Keratinocyte (primary cell): ENCODE measurements at regions not wholly inside any gene's neighbourhood (a gene's known extent, or its start where the extent isn't known, plus 50 kb on each side); places are given as distances from the start of the nearest gene placed in this dataset.

Source experiments
- DNase-seq: peaks from one replicate; pipeline ENCODE4 v3.0.0-alpha.2; 2011; ENCODE audit warnings: low read depth, missing footprints, low spot score
- FAIRE-seq: peaks from 2 replicates; lab custom pipeline; 2011; peaks lifted over from hg19 to GRCh38; lab: Jason Lieb, UNC
- H2AFZ ChIP-seq: 2 replicates; pipeline ENCODE4 v1.6.0; 2012; ENCODE audit warnings: low read length, control low read depth, inconsistent platforms; ENCODE audit not compliant: control insufficient read depth
- H3K27ac ChIP-seq: 2 replicates; pipeline ENCODE4 v1.5.1; 2011; ENCODE audit warnings: low read length; ENCODE audit not compliant: control insufficient read depth, insufficient read depth
- H3K27me3 ChIP-seq: 3 replicates; pipeline ENCODE4 v1.6.0; 2011; ENCODE audit warnings: low read length; ENCODE audit not compliant: control insufficient read depth, insufficient read depth; ENCODE audit errors: extremely low read depth
- H3K36me3 ChIP-seq, 2 experiments: 2 replicates in 1 of 2; 3 replicates in 1 of 2; pipeline ENCODE4 v1.5.1; 2011; ENCODE audit warnings: low read length in 2 of 2, mild to moderate bottlenecking in 1 of 2; ENCODE audit not compliant: control insufficient read depth in 2 of 2, insufficient read depth in 2 of 2; ENCODE audit errors: extremely low read depth in 1 of 2
- H3K4me1 ChIP-seq: 3 replicates; pipeline ENCODE4 v1.5.1; 2011; ENCODE audit warnings: low read length; ENCODE audit not compliant: control insufficient read depth, insufficient read depth; ENCODE audit errors: extremely low read depth
- H3K4me2 ChIP-seq: 3 replicates; pipeline ENCODE4 v1.6.0; 2011; ENCODE audit warnings: low read depth, low read length; ENCODE audit not compliant: control insufficient read depth, insufficient read depth; ENCODE audit errors: extremely low read depth
- H3K4me3 ChIP-seq, 3 experiments: fragments of 200-600 bp in 1 of 3; sonication (generic) in 1 of 3; 2 replicates in 2 of 3; 3 replicates in 1 of 3; pipeline ENCODE4 v1.5.1; 2011 to 2016; ENCODE audit warnings: low read length in 3 of 3, mild to moderate bottlenecking in 3 of 3, control low read depth in 2 of 3, inconsistent platforms in 1 of 3, low read depth in 1 of 3, mixed read lengths in 1 of 3, mixed run types in 1 of 3, moderate library complexity in 1 of 3; ENCODE audit not compliant: control insufficient read depth in 2 of 3, insufficient read depth in 2 of 3; ENCODE audit errors: extremely low read depth in 1 of 3
- H3K79me2 ChIP-seq: 2 replicates; pipeline ENCODE4 v1.6.0; 2012; ENCODE audit warnings: low read length; ENCODE audit not compliant: control insufficient read depth, insufficient read depth
- H3K9ac ChIP-seq: 3 replicates; pipeline ENCODE4 v1.6.0; 2011; ENCODE audit warnings: low read length; ENCODE audit not compliant: control insufficient read depth, insufficient read depth; ENCODE audit errors: extremely low read depth
- H3K9me1 ChIP-seq: 3 replicates; pipeline ENCODE4 v1.6.0; 2011; ENCODE audit warnings: low read length; ENCODE audit not compliant: control insufficient read depth, insufficient read depth; ENCODE audit errors: extremely low read depth
- H3K9me3 ChIP-seq: 2 replicates; pipeline ENCODE4 v1.5.1; 2012; ENCODE audit warnings: low read depth, low read length; ENCODE audit not compliant: control insufficient read depth
- H4K20me1 ChIP-seq: 3 replicates; pipeline ENCODE4 v1.6.0; 2011; ENCODE audit warnings: low read length; ENCODE audit not compliant: control insufficient read depth, insufficient read depth; ENCODE audit errors: extremely low read depth
- CTCF ChIP-seq, 3 experiments: IDR thresholded peaks in 1 of 3; conservative IDR thresholded peaks in 1 of 3; optimal IDR thresholded peaks in 1 of 3; 2 replicates in 2 of 3; 3 replicates in 1 of 3; pipeline versions ENCODE3 to v1.5.1; 2011; ENCODE audit warnings: low read length in 3 of 3, mild to moderate bottlenecking in 3 of 3, moderate library complexity in 2 of 3, control low read depth in 1 of 3, inconsistent platforms in 1 of 3; ENCODE audit not compliant: insufficient read depth in 2 of 3; ENCODE audit errors: extremely low read depth in 1 of 3
- EZH2 ChIP-seq: IDR thresholded peaks from one replicate; pipeline ENCODE4 v1.6.1; 2012; ENCODE audit warnings: inconsistent platforms, mild to moderate bottlenecking, low read length, moderate library complexity
- dilution Hi-C: fragments of 300-500 bp; cut with MboI; formaldehyde crosslinking; loops from one replicate; pipeline ENCODE4 v1.7.0; 2020; ENCODE audit warnings: low sequenced_read_pairs; ENCODE audit not compliant: extremely low pct_ligation_motif_present

GRCh38 chr20:52312132-52312729 is 120.7 kb upstream of the ZFP64 start:
- Histone ChIP-seq H4K20me1 (no peaks in the 10 kb centered on the region), H2AFZ (no peak overlapping the region), H3K79me2 (no peaks in the 10 kb centered on the region), H3K9me3 (no peaks in the 10 kb centered on the region), H3K4me3 (no peak overlapping the region), H3K36me3 (no peaks in the 10 kb centered on the region), H3K4me2 (no peak overlapping the region), H3K9me1 (no peaks in the 10 kb centered on the region), H3K27ac (no peak overlapping the region), H3K9ac (no peak overlapping the region), H3K4me1 (no peaks in the 10 kb centered on the region), H3K27me3 (no peaks in the 10 kb centered on the region)
- FAIRE-seq (peak; percentile 58), DNase-seq (peak; percentile 5)
- TF ChIP-seq EZH2 (no peak), CTCF (optimal IDR thresholded peaks at IDR 0.05 in 1 of 3, IDR thresholded peaks at IDR 0.05 in 1 of 3, conservative IDR thresholded peaks at IDR 0.05 in 1 of 3; ENCODE audit: extremely low read depth in 1 of 3, insufficient read depth in 2 of 3, low read length in 3 of 3) (peak; percentile 60 to 74 (median 64))
- dilution Hi-C loops = no loop called here

GRCh38 chr20:52311209-52311794 is 119.7 kb upstream of the ZFP64 start:
- H3K27me3 ChIP-seq = no peaks in the 10 kb centered on the region
- dilution Hi-C loops = no loop called here
- H3K27ac ChIP-seq = no peak overlapping the region
- no peak overlapping the region for H3K4me3 ChIP-seq
- no peak for DNase-seq
- no peaks in the 10 kb centered on the region for H3K9me3 ChIP-seq
- no peak overlapping the region for H3K9ac ChIP-seq
- no peak overlapping the region for H3K4me2 ChIP-seq
- FAIRE-seq = no peak
- no peaks in the 10 kb centered on the region for H3K36me3 ChIP-seq
- no peaks in the 10 kb centered on the region for H4K20me1 ChIP-seq
- no peaks in the 10 kb centered on the region for H3K4me1 ChIP-seq
- H2AFZ ChIP-seq = no peak overlapping the region
- TF ChIP-seq CTCF (optimal IDR thresholded peaks at IDR 0.05 in 1 of 3, IDR thresholded peaks at IDR 0.05 in 1 of 3, conservative IDR thresholded peaks at IDR 0.05 in 1 of 3; ENCODE audit: extremely low read depth in 1 of 3, insufficient read depth in 2 of 3, low read length in 3 of 3) (no peak), EZH2 (no peak)
- H3K79me2 ChIP-seq = no peaks in the 10 kb centered on the region
- no peaks in the 10 kb centered on the region for H3K9me1 ChIP-seq
